ENCODE measurements at regions not wholly inside any gene's neighbourhood (a gene's known extent, or its start where the extent isn't known, plus 50 kb on each side); places are given as distances from the start of the nearest gene placed in this dataset.

- FAIRE-seq (peak; percentile 7), DNase-seq (ENCODE audit: low read depth in 1 of 2, low spot score in 2 of 2) (peak; percentile 19 to 46)
- Histone ChIP-seq H3K9me3 (ENCODE audit: insufficient read depth in 2 of 2, low read depth in 1 of 2, low read length in 1 of 2) (no peaks in the 10 kb centered on the region), H3K4me2 (ENCODE audit: insufficient read depth in 1 of 2, low read depth in 2 of 2, low read length in 2 of 2) (no peak overlapping the region), H3K79me1 (ENCODE audit: low read depth, low read length) (no peaks in the 10 kb centered on the region), H2BK15ac (ENCODE audit: low read length) (no peak overlapping the region), H4K91ac (replicated peaks; ENCODE audit: insufficient read length, low read length) (no peak overlapping the region), H3K18ac (ENCODE audit: extremely low read depth, low read length) (no peak overlapping the region), H3K9ac (replicated peaks in 1 of 4; ENCODE audit: extremely low read depth in 1 of 4, low read depth in 3 of 4, low read length in 3 of 4) (no peak overlapping the region), H2AK5ac (ENCODE audit: low read depth, low read length) (no peak overlapping the region), H3K23me2 (ENCODE audit: low read depth, low read length) (no peaks in the 10 kb centered on the region), H2BK12ac (ENCODE audit: low read depth, low read length) (no peak overlapping the region), H3K56ac (replicated peaks; ENCODE audit: insufficient read length, low read depth, low read length) (no peak overlapping the region), H3K4me3 (ENCODE audit: extremely low read depth in 1 of 4, insufficient read depth in 2 of 4, low read depth in 3 of 4, low read length in 4 of 4) (no peak overlapping the region), H2BK5ac (ENCODE audit: low read depth, low read length) (no peak overlapping the region), H3K23ac (ENCODE audit: insufficient read length) (no peak overlapping the region), H3K79me2 (ENCODE audit: control insufficient read depth in 1 of 2, insufficient read depth in 2 of 2, low read length in 2 of 2) (no peaks in the 10 kb centered on the region), H4K5ac (ENCODE audit: insufficient read length, low read depth, low read length) (no peak overlapping the region), H3K14ac (ENCODE audit: insufficient read length) (no peak overlapping the region), H2BK20ac (ENCODE audit: low read length) (no peak overlapping the region), H3K27me3 (replicated peaks in 1 of 4; ENCODE audit: control insufficient read depth in 3 of 4, extremely low read depth in 1 of 4, insufficient read depth in 3 of 4, low read length in 3 of 4) (no peaks in the 10 kb centered on the region), H3K4me1 (replicated peaks in 1 of 4; ENCODE audit: control insufficient read depth in 3 of 4, insufficient read depth in 4 of 4, low read length in 3 of 4) (no peaks in the 10 kb centered on the region; a peak in 1 of 7 replicates), H3K27ac (ENCODE audit: low read depth, low read length) (no peak overlapping the region), H2BK120ac (replicated peaks; ENCODE audit: low read depth, low read length) (no peak overlapping the region), H3K4ac (replicated peaks; ENCODE audit: insufficient read length, low read depth, low read length) (no peak overlapping the region), H4K8ac (ENCODE audit: extremely low read depth, insufficient read depth, low read length) (no peak overlapping the region), H4K20me1 (replicated peaks in 1 of 2; ENCODE audit: control insufficient read depth in 1 of 2, insufficient read depth in 2 of 2, low read length in 2 of 2) (no peaks in the 10 kb centered on the region), H3K36me3 (ENCODE audit: control insufficient read depth in 2 of 4, insufficient read depth in 4 of 4, low read length in 3 of 4) (no peaks in the 10 kb centered on the region), H2AFZ (ENCODE audit: low read length) (no peak overlapping the region)
- POLR2A ChIA-PET (ENCODE audit: partially characterized antibody), result no interaction called here
- TF ChIP-seq YY1 (IDR thresholded peaks at IDR 0.05; ENCODE audit: low read depth, low read length) (peak; percentile 42; the same call in 1 of the 2 replicates), CHD2 (IDR thresholded peaks at IDR 0.05; ENCODE audit: low read length) (no peak), CTCF (IDR thresholded peaks at IDR 0.05; ENCODE audit: control extremely low read depth in 1 of 3, insufficient read depth in 1 of 3, low read depth in 1 of 3, low read length in 3 of 3) (peak; percentile 48 to 98 (median 77)), CREB1 (IDR thresholded peaks at IDR 0.05) (no peak), RAD21 (IDR thresholded peaks at IDR 0.05 in 1 of 2, conservative IDR thresholded peaks at IDR 0.05 in 1 of 2; ENCODE audit: low read depth in 2 of 2, low read length in 2 of 2) (peak; percentile 77 to 92)
- CTCF ChIA-PET (ENCODE audit: partially characterized antibody), result interaction anchor here (0.6 to 2.4 kb wide), 13 partner anchors 9 to 1206 kb away, joined by 3 to 9 read pairs (median 3); no protein-coding TSS in a partner anchor
- WGBS, 2 experiments (ENCODE audit: extremely low coverage in 1 of 2, insufficient coverage in 1 of 2, insufficient read length in 1 of 2, insufficient replicate concordance in 2 of 2, low coverage in 1 of 2, low lambda C conversion rate in 2 of 2, missing lambda C conversion rate in 1 of 2), result 67% methylated on average over 5 of the region's 5 CpGs; no CpG with 5 or more reads in 1 of the 2 experiments
Observed at GRCh38 chr5:12272389-12272788, 368.1 kb upstream of the CTNND2 start.

Measured in H1 (cell line).